NT2/D1 (cell line): ENCODE measurements at regions not wholly inside any gene's neighbourhood (a gene's known extent, or its start where the extent isn't known, plus 50 kb on each side); places are given as distances from the start of the nearest gene placed in this dataset.

Source experiments
- SUZ12 ChIP-seq: IDR thresholded peaks from 2 replicates; pipeline ENCODE4 v1.6.1; 2011; ENCODE audit not compliant: insufficient read length, insufficient read depth; ENCODE audit errors: extremely low read depth
- YY1 ChIP-seq: IDR thresholded peaks from 2 replicates; pipeline ENCODE4 v1.6.1; 2011; ENCODE audit not compliant: insufficient read length, insufficient read depth
- ZNF274 ChIP-seq: IDR thresholded peaks from 2 replicates; pipeline ENCODE4 v1.6.1; 2011; ENCODE audit warnings: mild to moderate bottlenecking, low read depth, low read length

GRCh38 chr21:16460936-16461335 is 731.2 kb downstream of the USP25 start:
- no peak for TF ChIP-seq ZNF274
- TF ChIP-seq YY1: no peak
- no peak for TF ChIP-seq SUZ12
